CD4-positive, alpha-beta T cell treated with Interleukin-6 for 4 hours (primary cell): ENCODE measurements at regions not wholly inside any gene's neighbourhood (a gene's known extent, or its start where the extent isn't known, plus 50 kb on each side); places are given as distances from the start of the nearest gene placed in this dataset.

ENCODE experiments used
- DNase-seq: peaks from one replicate; pipeline ENCODE4 v3.0.0-alpha.2; 2020; ENCODE audit warnings: mixed read lengths

DNA sequence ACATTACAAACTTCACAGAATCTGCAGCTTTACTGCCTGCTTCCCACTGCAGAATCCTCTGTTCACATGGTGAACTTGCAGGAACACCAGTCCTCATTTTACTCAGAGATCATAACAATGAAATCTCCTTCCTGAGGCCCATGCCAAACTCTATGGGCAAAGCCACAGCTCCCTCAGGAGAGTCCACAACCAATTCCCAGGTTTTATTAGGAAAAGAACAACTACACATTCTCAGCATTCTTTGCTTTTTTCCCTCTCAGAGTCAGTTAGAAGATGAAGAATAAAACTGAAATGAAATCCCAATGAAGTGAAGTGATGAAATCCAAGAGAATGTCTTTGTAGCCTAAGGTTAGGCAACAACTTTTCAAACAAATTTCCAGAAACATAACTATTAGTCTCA lies 233.7 kb downstream of the DSEL start:
- DNase-seq: no peak

DNA sequence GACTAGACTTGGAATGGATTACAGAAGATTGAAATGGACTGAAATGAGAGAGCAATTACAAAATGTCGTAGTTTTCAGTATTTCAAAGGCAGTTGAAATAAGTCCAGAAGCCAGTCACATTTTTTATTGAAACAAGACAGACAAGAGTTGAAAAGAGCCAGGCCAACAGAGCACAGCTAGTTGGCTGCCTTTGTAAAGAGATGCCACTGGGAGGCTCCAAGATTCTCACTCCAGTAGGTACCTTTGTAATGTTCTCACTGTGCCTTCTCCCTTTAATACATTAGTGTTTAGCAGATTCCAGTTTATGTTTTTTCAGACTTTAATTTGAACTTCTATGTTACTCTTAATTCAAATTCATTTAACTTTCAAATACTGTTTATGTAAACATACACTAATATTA lies 234.8 kb downstream of the DSEL start:
- no peak for DNase-seq

DNA sequence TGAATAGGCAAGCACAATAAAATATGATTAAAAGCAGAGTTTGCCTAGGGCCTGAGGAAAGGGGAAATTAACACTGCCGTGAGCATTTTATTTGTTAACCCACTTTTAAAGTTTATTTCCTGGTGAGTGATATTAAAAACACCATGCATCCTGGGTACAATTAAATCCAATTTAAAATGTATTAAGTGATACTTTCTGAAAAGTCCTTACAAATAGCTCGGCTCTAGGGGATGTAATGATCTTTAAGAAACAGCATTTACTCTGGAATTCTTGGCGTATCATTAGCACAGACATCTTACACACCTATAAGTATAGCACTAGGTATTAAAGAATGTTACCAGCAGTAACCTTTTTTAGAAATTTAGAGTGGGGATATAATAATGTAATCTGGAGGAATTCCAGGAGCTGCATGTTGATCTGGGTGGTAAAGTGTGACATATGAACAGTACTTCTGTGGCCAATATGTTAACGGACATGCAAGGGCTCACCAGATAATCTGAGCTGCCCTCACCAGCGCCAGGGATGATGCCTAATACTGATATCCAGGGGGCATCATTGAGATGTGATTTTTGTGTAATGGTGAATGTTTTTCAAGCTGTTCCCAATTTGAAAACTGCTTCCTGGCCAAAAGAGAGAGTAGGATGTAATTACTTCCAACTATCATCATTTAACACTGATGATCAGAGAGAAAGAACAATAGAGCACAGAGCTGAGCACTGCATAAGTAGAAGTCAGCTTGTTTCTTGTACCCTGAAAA lies 235.9 kb downstream of the DSEL start:
- no peak for DNase-seq

DNA sequence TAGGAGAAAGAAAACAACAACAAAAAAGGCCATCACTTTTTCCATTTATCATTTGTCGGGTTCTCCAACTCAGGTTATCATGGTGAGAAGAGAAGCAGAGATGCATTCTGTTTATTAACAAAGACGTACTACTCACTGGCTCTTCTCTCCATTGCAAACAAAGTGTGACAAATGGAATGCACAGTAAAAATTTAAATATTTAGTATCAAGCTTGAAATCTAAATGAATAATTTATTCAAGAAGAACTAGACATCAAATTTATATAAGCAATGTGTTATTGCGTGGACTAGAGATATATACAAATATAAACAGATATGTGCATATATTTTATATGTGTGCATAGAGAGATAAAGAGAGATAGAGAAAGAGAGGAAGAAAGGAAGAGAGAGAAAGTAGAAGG lies 236.5 kb downstream of the DSEL start:
- no peak for DNase-seq

DNA sequence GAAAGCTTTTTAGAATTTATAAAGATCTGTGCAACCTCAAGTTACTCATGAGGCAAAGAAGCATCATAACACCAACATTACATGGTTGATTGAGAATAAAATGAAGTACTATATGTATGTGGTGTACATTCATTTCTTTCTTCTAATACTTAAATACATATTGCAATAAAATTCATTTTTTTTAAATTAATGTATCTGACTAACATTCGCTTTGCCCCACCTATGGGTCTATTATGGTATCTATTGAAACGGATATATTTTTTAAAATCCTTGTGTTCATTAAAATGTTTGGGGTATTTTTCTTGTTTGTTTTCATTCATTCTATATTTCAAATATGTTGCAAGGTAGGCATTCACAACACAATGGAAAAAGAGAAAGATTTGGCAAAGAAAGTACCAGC lies 237.5 kb downstream of the DSEL start:
- no peak for DNase-seq

DNA sequence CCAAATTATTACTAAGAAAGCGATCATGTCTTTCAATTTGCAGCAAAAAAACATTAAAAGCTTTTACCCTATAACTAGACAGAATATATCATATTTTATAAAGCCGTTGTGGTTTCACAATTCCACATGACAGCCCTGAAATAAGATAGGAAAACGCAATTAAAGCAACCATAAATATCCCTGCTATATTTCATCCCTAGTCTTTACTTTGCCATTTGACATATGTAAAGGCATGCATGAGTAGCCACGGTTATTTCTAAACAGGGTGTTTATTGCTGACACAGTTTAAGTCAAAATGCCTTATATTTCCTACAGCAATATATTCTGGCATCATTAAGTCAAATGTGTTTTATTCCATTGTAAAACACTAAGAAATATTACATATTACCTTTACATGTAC lies 239.9 kb downstream of the DSEL start:
- DNase-seq: no peak

DNA sequence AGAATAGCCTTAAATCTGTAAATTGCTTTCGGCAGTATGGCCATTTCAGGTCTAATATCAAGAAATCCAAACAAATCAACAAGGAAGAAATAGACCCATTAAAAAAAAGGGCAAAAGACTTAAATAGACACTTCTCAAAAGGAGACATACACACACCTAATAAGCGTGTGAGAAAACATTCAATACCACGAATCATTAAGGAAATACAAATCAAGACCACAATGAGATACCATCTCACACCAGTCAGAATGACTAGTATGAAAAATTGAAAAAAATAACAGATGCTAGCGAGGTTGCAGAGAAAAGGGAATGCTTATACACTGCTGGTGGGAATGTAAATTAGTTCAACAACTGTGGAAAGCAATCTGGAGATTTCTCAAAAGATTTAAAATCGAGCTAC lies 243.2 kb downstream of the DSEL start:
- DNase-seq: no peak

DNA sequence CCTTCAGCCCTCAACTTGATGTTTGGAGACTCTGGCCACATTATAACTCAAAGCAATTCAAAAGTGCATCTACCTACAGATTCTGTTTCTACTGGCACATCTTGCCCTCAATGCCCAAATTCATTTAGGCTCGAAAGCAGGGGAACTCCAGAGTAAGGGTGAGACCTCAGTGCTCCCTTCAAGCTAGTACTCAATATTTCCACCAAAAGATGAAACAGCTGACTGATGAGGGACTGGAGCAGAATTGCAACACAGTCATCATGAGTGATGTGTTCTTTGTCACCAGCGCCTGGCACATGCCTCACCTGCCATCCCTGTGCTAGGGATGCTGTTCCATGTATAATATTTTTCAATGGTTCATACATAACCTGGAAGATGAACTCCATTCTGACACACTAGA lies 247.3 kb downstream of the DSEL start:
- no peak for DNase-seq

DNA sequence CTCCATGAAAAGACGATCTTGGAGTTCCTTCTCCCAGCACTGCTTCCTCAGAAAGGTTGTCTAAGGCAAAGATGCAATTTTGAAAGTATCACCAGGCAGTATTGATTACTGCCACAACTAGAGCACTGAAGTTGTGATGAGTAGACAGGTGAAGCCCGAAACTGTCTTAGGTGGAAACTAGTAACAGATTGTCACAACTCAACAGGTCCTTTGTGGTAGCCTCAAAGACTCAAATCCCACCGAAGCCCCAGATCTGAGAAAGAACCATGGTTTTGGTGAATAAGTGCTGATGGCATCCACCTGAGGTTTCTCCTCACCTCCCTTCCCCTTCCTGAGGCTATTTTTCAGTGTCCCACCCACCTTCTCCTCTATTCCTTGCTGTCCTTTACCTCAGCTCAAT lies 248.0 kb downstream of the DSEL start:
- DNase-seq: no peak

DNA sequence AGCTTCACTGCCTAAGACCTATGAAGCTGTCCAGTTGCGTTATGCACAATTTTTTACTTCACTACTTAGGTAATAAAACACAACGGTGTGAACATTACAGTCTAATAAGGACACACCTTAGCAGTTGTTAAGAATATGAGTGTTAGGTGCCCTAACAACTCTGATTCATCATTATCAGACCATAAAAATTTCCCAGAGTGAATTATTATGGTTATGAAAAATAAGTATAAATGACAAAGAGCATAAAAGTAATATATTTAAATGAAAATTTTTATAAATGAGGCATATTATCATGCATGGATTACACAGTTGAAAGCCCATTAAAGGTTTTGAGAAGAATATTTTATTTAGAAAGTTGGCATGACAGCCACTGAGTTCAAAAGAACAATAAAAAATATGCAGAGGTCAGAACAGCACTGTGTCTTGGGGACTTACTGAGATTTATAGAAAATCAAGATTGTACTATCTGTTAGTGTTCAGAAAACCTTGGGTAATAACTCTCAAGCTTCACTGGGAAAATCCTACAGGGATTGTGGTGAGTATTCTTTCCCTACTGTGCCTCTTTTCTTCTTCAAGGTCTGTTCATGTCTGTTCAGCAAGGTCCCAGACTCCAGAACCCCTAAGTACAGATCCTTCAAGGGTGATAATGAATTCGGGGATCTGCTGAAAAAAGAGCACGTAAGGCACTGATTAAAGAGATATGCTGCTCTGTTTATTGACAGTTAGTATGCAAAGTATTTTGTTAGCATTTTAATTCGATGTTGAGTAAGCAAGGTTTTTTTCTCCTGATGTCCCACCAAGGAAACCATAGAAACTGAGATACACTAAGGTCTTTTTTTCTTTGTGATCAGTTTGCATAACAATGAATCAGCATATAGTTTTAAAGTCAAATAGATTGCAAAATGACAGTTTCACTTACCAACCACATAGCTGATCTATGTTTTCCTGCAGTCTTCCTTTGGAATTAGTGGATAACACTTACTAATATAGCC lies 250.0 kb downstream of the DSEL start:
- no peak for DNase-seq

DNA sequence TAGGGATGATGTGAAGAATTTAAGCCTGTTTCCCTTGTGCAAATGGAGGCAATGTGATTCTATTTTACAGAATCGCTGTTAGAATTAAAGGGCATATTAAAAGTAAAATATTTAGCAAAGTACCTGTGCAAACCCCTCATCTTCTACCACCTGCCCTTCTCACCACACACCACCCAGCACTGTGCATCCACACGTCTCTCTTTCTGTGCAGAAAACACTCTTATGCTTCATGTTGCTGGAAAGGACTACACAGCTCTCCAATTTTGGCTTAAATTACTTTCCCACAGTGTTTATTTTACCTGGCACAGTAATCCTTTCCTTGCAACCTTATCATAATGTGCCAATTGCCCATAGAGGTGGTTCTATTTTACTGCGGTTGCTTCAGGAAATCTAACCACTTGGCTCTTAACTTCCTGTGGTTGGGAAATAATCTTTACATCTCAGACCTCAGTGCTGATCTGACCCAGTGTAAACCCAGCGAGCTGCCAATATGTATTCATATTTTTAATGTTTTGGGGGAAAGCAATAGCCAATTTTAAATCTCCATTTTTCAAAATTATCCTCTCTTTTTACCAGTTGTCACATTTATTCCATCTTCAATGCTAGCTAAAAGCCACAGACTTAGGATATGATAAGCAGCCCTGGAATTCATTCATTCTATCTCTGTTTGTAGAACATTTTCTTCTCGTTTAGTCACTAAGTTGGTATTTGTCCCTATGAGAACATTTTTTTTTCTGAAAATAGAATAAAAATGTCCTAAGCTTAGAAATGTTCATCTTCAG lies 250.9 kb downstream of the DSEL start:
- no peak for DNase-seq

DNA sequence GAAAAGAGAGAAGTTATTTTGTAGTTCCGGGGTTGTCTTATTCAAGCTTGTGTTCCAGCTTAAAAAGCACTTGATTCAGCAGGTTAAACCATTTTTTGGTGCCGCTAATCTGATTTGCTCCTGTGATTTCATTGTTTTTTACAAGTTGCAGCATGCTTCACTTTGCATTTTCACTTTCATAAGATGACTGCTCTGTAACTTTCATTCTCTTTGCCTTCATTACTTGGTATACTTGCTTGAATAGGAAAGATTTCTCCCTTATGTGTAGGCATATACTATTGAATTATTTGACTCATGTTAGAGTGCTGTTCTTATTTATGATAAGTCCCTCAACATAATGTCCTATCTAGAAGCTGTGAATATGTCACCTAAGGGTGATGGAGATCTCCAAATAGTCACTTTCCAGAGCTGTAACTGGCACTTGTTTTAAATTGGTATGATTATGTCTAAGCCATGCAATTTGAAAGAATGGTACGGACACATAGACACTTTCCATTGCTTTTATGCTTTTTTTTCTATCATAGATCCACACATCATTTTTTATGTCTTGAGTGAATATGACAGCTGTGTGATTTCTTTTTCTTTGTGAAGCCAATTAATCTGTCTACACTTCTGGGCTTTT lies 254.5 kb downstream of the DSEL start:
- no peak for DNase-seq

DNA sequence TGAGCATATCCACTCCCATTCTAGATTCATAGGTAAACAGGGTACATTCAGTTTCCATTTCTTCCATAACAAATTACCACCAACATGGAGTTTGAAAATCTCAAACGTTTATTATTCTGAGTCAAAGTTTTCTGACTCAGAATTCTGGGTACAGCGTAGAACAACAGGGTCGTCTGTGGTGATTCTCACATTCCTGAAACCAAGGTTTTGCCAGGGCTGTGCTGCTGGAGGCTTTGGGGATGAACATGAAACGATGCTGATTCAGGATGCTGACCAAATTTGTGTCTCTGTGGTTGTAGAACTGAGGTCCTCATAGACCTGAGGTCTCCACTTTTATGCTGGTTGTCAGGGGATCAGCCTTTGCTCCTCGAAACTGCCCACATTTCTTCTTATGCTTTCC lies 255.7 kb downstream of the DSEL start:
- DNase-seq: no peak

DNA sequence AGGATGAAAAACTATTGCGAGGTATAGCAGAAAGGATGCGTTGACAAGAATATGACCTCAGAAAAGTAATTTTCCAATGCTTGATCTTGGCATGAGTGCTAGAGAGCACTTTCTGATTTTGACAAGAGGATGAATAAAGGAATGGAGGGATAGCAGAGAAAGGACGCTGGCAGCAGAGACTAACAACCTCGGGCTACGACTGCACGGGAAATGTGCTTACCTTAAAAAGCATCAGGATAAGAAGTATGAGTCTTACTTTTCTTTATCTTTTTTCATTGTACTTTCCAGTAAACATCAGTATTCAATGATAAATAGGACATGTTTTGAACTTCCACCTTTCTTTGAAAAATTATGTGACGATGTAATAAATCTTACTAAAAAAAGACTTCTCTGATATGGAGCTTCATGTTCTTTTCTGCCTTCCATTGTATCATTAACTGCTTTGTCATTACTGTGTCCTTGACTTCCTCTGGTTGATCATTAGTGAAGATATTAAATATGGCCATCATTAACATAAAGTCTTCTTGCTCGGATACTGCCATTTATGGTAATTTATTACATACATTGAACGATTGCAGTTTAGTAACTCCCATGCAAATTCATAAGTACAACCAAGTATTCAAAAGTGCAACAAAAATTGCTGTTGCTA lies 265.6 kb downstream of the DSEL start:
- DNase-seq: no peak

DNA sequence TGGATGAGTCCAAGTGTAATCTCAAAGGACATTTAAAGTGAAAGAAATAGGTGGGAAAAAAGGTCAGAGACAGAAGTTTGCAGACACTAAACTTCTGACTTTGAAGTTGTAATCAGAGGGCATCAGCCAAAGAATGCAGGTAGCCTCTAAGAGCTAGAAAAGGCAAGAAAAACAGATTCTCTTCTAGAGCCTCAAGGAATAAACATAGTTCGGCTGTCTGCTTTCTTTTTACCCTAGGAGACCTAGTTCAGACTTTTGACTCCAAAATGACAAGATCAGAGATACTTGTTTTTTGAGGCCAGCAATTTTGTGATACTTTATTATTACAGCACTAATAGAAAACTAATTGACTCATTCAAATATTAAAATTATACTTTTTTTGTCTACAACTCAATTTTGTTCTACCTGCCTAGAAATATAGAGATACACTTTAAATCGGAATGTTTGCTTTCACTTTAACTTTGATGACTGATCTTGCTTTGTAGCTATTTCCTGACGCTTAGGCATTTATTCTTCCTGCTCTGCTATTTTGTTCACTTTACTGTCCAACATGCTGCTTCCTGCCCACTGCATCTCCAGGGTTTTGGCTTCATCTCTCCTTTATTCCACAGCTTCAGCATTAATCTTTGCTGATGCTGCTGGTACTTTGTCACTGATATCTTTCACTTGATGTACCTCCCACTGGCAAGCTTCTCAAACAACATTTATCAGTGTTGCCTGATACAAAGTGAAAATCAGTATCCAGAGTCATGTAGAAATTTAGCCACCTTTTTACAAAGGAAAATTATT lies 272.5 kb downstream of the DSEL start:
- DNase-seq: no peak

DNA sequence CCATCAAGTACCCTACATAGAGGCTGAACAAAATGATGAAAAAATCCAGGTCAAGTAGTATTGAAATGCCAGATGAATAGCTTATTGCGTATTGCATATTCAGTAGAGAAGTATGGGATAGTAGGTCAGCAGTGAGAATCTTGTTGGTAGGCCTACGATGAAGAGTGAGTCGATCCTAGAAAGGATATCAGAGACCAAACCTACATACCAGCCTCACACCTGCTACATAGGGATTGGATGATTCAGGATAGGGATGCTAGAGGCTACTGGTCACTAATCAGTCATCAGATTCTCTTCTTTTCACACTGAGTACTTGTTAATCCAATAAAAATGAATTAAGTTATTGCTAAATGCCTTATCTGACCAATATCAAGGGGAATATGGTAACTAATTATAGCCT lies 274.5 kb downstream of the DSEL start:
- no peak for DNase-seq

DNA sequence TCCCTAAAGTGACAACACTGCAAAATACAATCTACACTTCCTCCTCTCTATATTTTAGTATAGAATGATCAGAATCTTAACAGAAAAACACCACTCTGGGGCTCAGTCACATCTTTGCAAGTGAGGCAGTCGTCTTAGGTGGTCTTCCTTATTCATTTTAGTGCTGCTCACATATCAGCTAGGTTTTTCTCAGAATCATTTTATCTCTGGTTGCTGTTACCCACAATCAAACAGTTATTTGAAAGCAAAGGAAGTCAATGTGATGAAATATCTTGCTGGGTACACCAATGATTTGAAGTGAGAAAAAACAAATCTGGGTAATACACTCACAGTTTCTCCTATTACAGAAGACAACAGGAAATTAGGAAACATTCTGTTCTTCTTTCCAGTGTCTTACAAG lies 275.2 kb downstream of the DSEL start:
- DNase-seq: no peak

DNA sequence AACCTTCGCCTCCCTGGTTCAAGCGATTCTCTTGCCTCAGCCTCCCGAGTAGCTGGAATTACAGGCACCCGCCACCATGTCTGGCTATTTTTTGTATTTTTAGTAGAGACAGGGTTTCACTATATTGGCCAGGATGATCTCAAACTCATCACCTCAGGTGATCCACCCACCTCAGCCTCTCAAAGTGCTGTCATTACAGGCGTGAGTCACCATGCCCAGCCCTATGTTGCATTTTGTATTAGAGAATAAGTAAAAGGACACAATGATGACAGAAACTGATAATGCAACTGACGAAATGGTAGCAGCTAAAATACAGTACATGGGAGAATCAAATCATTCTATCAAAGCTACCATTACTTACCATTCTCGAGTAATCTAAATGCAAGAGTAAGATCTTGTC lies 276.7 kb downstream of the DSEL start:
- no peak for DNase-seq

DNA sequence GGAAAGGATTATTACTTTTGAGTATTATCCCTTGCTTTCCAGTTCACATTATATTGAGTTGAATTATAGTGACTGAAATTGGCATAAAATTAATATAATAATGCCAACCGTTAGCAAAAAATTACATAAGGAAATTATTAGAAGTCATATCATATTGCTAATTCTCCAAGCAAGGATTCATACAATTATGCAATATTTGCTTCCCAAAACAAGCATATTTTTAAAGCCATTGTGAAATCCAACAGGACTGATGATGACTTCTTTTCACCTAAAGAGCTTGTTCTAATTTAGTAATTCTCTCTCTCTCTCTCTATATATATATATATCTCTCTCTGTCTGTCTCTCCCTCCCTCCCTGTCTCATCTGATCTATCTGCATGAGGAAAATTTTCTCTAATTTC lies 283.5 kb downstream of the DSEL start:
- DNase-seq: no peak

DNA sequence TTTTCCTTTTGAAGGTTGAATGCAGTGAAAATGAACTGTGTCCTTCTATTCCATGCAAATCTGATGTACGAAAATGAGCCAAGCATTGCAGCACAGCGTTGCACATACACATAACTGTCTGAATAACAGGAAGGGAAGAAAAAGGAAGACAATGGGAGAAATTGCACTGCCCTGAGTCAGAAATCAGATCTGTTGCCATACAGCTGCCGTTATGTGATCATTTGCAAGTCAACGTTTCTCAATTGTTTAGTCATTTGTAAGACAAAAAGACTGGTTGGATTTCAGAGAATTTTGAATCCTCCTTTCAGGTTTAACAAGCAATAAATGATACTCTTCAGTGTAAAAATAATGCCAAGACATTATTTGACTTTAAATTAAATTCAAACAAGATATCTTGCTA lies 284.1 kb downstream of the DSEL start:
- DNase-seq: no peak

DNA sequence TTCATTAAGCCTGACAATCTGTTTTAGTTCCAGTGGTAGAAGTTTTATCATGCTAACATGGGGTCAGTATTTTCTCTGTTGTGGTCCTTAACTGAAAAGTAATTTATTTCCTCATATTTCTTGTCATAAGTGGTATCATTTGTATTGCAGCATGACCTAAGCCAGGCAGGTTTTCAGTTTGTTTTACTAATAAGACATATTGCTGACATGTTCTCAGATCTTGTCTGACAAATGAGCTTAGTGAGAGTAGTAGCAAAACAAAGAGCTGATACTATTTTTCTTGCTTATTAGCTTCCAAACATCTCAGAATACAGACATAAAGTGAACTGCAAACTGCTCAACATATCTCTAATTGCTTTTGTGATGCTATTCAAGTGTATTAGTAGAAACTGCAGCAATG lies 293.6 kb downstream of the DSEL start:
- DNase-seq: no peak

DNA sequence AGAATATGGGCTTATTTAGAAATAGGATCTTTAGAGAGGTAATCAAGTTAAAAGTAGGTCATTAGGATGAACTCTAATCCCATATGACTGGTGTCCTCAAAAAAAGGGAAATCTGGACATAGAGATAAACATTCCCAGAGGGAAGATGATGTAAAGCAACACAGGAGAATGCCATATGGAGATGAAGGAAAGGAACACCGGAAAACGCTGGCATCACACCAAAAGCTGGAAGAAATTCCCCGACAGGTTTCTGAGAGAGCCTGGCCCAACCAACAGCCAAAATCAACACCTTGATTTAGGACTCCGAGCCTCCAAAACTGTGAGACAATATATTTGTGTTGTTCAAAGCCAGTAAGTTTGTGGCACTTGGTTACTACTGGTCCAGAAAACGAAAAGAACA lies 296.7 kb downstream of the DSEL start:
- no peak for DNase-seq
